Astrocyte (in vitro differentiated cells and primary cell): ENCODE measurements at regions not wholly inside any gene's neighbourhood (a gene's known extent, or its start where the extent isn't known, plus 50 kb on each side); places are given as distances from the start of the nearest gene placed in this dataset.

Source experiments
- CTCF ChIP-seq: IDR thresholded peaks from 2 replicates; pipeline ENCODE4 v1.5.1; 2011; ENCODE audit warnings: low read depth, mild to moderate bottlenecking, inconsistent platforms, low read length, moderate library complexity; ENCODE audit not compliant: insufficient read depth
- EZH2 ChIP-seq: IDR thresholded peaks from 2 replicates; pipeline ENCODE4 v1.6.1; 2012; ENCODE audit warnings: mild to moderate bottlenecking, low read length, inconsistent platforms; ENCODE audit not compliant: insufficient read depth

DNA sequence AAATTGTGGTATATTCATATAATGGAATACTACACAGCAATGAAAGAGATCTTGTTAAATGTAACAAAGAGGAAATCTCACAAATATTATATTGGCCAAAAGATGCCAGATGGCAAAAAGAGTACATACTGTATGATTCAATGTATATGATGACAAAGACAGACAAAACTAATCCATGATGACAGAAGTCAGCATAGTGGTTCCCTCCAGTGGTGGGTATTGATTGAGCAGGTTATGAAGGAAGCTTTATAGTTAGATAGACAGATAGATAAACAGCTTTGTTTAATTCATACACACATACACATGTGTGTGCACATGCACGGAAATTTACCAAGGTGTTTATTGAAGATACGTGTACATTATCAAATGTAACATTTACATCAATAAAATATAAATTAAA lies 74.4 kb upstream of the SMIM36 start:
- TF ChIP-seq CTCF (no peak), EZH2 (no peak)
